IMR-90 (cell line): ENCODE measurements at regions not wholly inside any gene's neighbourhood (a gene's known extent, or its start where the extent isn't known, plus 50 kb on each side); places are given as distances from the start of the nearest gene placed in this dataset.
"Not testable (repeated sequence)": the region's sequence is repeated elsewhere in the genome, so short reads cannot be mapped to it uniquely, and the experiment has no call there.

Experiments used
- ATAC-seq: fragments of 200-7000 bp; cut with Tn5 transposase; 2 replicates; pipeline ENCODE4 v1.9.1; 2020; ENCODE audit warnings: low read depth, mild to moderate bottlenecking, moderate library complexity
- BruUV-seq: library from RNA; stranded (reverse); fragments of 400-500 nt; replicated peaks from 2 replicates; lab custom pipeline; 2021; lab: Mats Ljungman, UMichigan
- CTCF ChIA-PET: fragments of 300-600 bp; formaldehyde crosslinking; extraction: SDS; loops from one replicate; lab custom pipeline; 2021; ENCODE audit warnings: antibody characterized with exemption; lab: Yijun Ruan, JAX
- POLR2A ChIA-PET: fragments of 300-600 bp; sonication (Branson Sonifier 250); formaldehyde crosslinking; loops from one replicate; lab custom pipeline; 2022; ENCODE audit warnings: antibody characterized with exemption; ENCODE audit not compliant: unreplicated experiment; lab: Charles Lee
- DNase-seq: peaks from one replicate; pipeline ENCODE4 v3.0.0; 2013
- H2AFZ ChIP-seq: replicated peaks from 2 replicates; pipeline ENCODE3; 2013; ENCODE audit warnings: low read length, mild to moderate bottlenecking; ENCODE audit not compliant: poor library complexity
- H2AK5ac ChIP-seq: 2 replicates; pipeline ENCODE4 v1.6.1; 2013; ENCODE audit warnings: low read depth, low read length, inconsistent platforms
- H2AK9ac ChIP-seq: replicated peaks from 2 replicates; pipeline ENCODE3; 2013; ENCODE audit warnings: mild to moderate bottlenecking, low read depth, low read length, moderate library complexity; ENCODE audit not compliant: poor library complexity
- H2BK120ac ChIP-seq: 2 replicates; pipeline ENCODE4 v1.6.1; 2013; ENCODE audit warnings: low read depth, low read length, inconsistent platforms
- H2BK15ac ChIP-seq: 3 replicates; pipeline ENCODE4 v1.6.1; 2013; ENCODE audit warnings: low read depth, low read length, inconsistent platforms
- H2BK20ac ChIP-seq: 2 replicates; pipeline ENCODE4 v1.6.1; 2013; ENCODE audit warnings: low read depth, mild to moderate bottlenecking, inconsistent platforms, low read length, moderate library complexity
- H2BK5ac ChIP-seq: 2 replicates; pipeline ENCODE4 v1.6.1; 2013; ENCODE audit warnings: mild to moderate bottlenecking, low read depth, low read length, inconsistent platforms; ENCODE audit not compliant: poor library complexity, severe bottlenecking
- H3K14ac ChIP-seq: replicated peaks from 2 replicates; pipeline ENCODE4 v1.6.1; 2013; ENCODE audit warnings: low read depth, low read length, inconsistent platforms
- H3K18ac ChIP-seq: 2 replicates; pipeline ENCODE4 v1.6.1; 2013; ENCODE audit warnings: low read depth, low read length, control low read depth
- H3K23ac ChIP-seq: 2 replicates; pipeline ENCODE4 v1.6.1; 2013; ENCODE audit warnings: low read depth, low read length, inconsistent platforms
- H3K27ac ChIP-seq: 2 replicates; pipeline ENCODE4 v1.5.1; 2013; ENCODE audit warnings: mild to moderate bottlenecking, control low read depth, low read length; ENCODE audit not compliant: insufficient read depth
- H3K27me3 ChIP-seq: 2 replicates; pipeline ENCODE4 v1.6.1; 2013; ENCODE audit warnings: low read length; ENCODE audit not compliant: control insufficient read depth, insufficient read depth
- H3K36me3 ChIP-seq: 2 replicates; pipeline ENCODE4 v1.6.1; 2013; ENCODE audit warnings: low read length, mixed read lengths; ENCODE audit not compliant: control insufficient read depth, insufficient read depth
- H3K4ac ChIP-seq: 2 replicates; pipeline ENCODE4 v1.6.1; 2013; ENCODE audit warnings: low read depth, low read length, inconsistent platforms
- H3K4me1 ChIP-seq: 2 replicates; pipeline ENCODE4 v1.6.1; 2013; ENCODE audit warnings: low read length, mixed read lengths; ENCODE audit not compliant: control insufficient read depth, insufficient read depth
- H3K4me2 ChIP-seq: 2 replicates; pipeline ENCODE4 v1.6.1; 2013; ENCODE audit warnings: low read depth, mild to moderate bottlenecking, control low read depth, low read length, moderate library complexity
- H3K4me3 ChIP-seq: 2 replicates; pipeline ENCODE4 v1.5.1; 2013; ENCODE audit warnings: low read depth, mild to moderate bottlenecking, control low read depth, low read length, moderate library complexity; ENCODE audit not compliant: insufficient read depth
- H3K56ac ChIP-seq: 2 replicates; pipeline ENCODE4 v1.6.1; 2013; ENCODE audit warnings: low read length, inconsistent platforms; ENCODE audit not compliant: insufficient read depth; ENCODE audit errors: extremely low read depth
- H3K79me1 ChIP-seq, 2 experiments: 2 replicates each; pipeline ENCODE4 v1.6.1; 2013; ENCODE audit warnings: low read length in 2 of 2, inconsistent platforms in 1 of 2, low read depth in 1 of 2
- H3K9ac ChIP-seq: 2 replicates; pipeline ENCODE4 v1.6.1; 2013; ENCODE audit warnings: low read depth, low read length, control low read depth
- H3K9me1 ChIP-seq: 2 replicates; pipeline ENCODE4 v1.6.1; 2013; ENCODE audit warnings: low read length, inconsistent platforms; ENCODE audit not compliant: insufficient read depth
- H3K9me3 ChIP-seq: 2 replicates; pipeline ENCODE4 v1.6.1; 2013; ENCODE audit warnings: low read length; ENCODE audit not compliant: control insufficient read depth, insufficient read depth
- H4K20me1 ChIP-seq: 2 replicates; pipeline ENCODE4 v1.6.1; 2013; ENCODE audit warnings: low read length, inconsistent platforms; ENCODE audit not compliant: insufficient read depth
- H4K5ac ChIP-seq: 2 replicates; pipeline ENCODE4 v1.6.1; 2013; ENCODE audit warnings: mild to moderate bottlenecking, low read depth, low read length, control low read depth
- H4K8ac ChIP-seq, 2 experiments: 2 replicates each; pipeline ENCODE4 v1.6.1; 2013; ENCODE audit warnings: low read depth in 2 of 2, low read length in 2 of 2, control low read depth in 1 of 2, inconsistent platforms in 1 of 2
- H4K91ac ChIP-seq: 2 replicates; pipeline ENCODE4 v1.6.1; 2013; ENCODE audit warnings: low read depth, low read length, inconsistent platforms; ENCODE audit not compliant: insufficient read depth
- BHLHE40 ChIP-seq: fragments of 150-350 bp; IDR thresholded peaks from 2 replicates; pipeline ENCODE4 v1.6.1; 2016; ENCODE audit warnings: mild to moderate bottlenecking, low read depth, low read length
- CEBPB ChIP-seq: IDR thresholded peaks from 2 replicates; pipeline ENCODE4 v1.6.1; 2012; ENCODE audit warnings: low read depth, low read length, improper control_type of control experiment
- CHD1 ChIP-seq: IDR thresholded peaks from 2 replicates; pipeline ENCODE4 v1.6.1; 2012; ENCODE audit warnings: low read depth, low read length, improper control_type of control experiment
- MAZ ChIP-seq: IDR thresholded peaks from 2 replicates; pipeline ENCODE4 v1.6.1; 2012; ENCODE audit warnings: low read depth, mild to moderate bottlenecking, low read length, improper control_type of control experiment, moderate library complexity, borderline replicate concordance
- NFE2L2 ChIP-seq: fragments of 150-350 bp; IDR thresholded peaks from 2 replicates; pipeline ENCODE4 v1.6.1; 2016; ENCODE audit warnings: low read depth, mild to moderate bottlenecking, low read length
- POLR2A ChIP-seq: IDR thresholded peaks from 2 replicates; pipeline ENCODE4 v1.6.1; 2012; ENCODE audit warnings: mild to moderate bottlenecking, low read depth, low read length
- RAD21 ChIP-seq: IDR thresholded peaks from 2 replicates; pipeline ENCODE4 v1.6.1; 2012; ENCODE audit warnings: low read length, improper control_type of control experiment
- WGBS, 2 experiments: methylation state at CpG; one replicate each; pipeline versions ENCODE4 v1.1.5 to v1.1.7; 2013; ENCODE audit warnings: missing lambda C conversion rate in 2 of 2; ENCODE audit not compliant: insufficient read length in 1 of 2; ENCODE audit errors: extremely low coverage in 2 of 2; 5-methylcytosine and 5-hydroxymethylcytosine counted together
- dilution Hi-C: fragments of 300-500 bp; cut with HindIII; formaldehyde crosslinking; loops from one replicate; pipeline ENCODE4 v1.14.3; 2018; ENCODE audit warnings: low sequenced_read_pairs; ENCODE audit not compliant: unreplicated experiment
- in situ Hi-C: fragments of 300-500 bp; cut with MboI; formaldehyde crosslinking; loops from 3 replicates; pipeline ENCODE4 v1.14.3; 2019; ENCODE audit warnings: low sequenced_read_pairs, inconsistent platforms, mixed read lengths
- intact Hi-C: fragments of 100-400 bp; cut with micrococcal nuclease; formaldehyde crosslinking; loops from 2 replicates; pipeline ENCODE4 v1.10.0; 2022

GRCh38 chr4:155062948-155063347 is 145.5 kb upstream of the NPY2R start:
- Histone ChIP-seq H2AFZ (no peak overlapping the region), H2AK9ac (no peak overlapping the region), H3K9me1 (no peaks in the 10 kb centered on the region), H3K36me3 (no peaks in the 10 kb centered on the region), H3K27me3 (no peaks in the 10 kb centered on the region), H3K4me2 (no peak overlapping the region), H4K91ac (no peak overlapping the region), H3K56ac (no peak overlapping the region), H4K8ac (no peak overlapping the region), H3K4me1 (no peaks in the 10 kb centered on the region), H3K27ac (no peak overlapping the region), H2AK5ac (no peak overlapping the region), H2BK15ac (no peak overlapping the region), H4K20me1 (no peaks in the 10 kb centered on the region), H3K79me1 (no peaks in the 10 kb centered on the region), H3K4ac (no peak overlapping the region), H3K9me3 (no peaks in the 10 kb centered on the region), H2BK120ac (no peak overlapping the region), H4K5ac (no peak overlapping the region), H3K14ac (no peak overlapping the region), H2BK20ac (no peak overlapping the region), H2BK5ac (no peak overlapping the region), H3K9ac (no peak overlapping the region), H3K23ac (no peak overlapping the region), H3K18ac (no peak overlapping the region), H3K4me3 (no peak overlapping the region)
- CTCF ChIA-PET: no interaction called here
- no TSS peak for BruUV-seq
- in situ Hi-C loops: no loop called here
- POLR2A ChIA-PET: no interaction called here
- intact Hi-C loops: no loop called here
- dilution Hi-C loops: no loop called here
- no peak for ATAC-seq
- TF ChIP-seq MAZ (no peak), NFE2L2 (no peak), POLR2A (no peak), CEBPB (no peak), RAD21 (no peak), BHLHE40 (no peak), CHD1 (no peak)
- DNase-seq: no peak

- ATAC-seq, H3K36me3 ChIP-seq, BruUV-seq, H3K27ac ChIP-seq, DNase-seq, H3K4me2 ChIP-seq, CTCF ChIA-PET, H3K9ac ChIP-seq, H3K79me1 ChIP-seq, H3K23ac ChIP-seq, dilution Hi-C loops, H2AFZ ChIP-seq, POLR2A ChIA-PET, H4K20me1 ChIP-seq, H3K4me1 ChIP-seq, H2BK15ac ChIP-seq, H3K9me3 ChIP-seq, H4K5ac ChIP-seq, H3K27me3 ChIP-seq, H3K4me3 ChIP-seq, H3K4ac ChIP-seq, H2AK5ac ChIP-seq, H4K91ac ChIP-seq, H3K18ac ChIP-seq, H2BK20ac ChIP-seq, H3K56ac ChIP-seq, H2BK120ac ChIP-seq, in situ Hi-C loops, H3K14ac ChIP-seq, H2BK5ac ChIP-seq, intact Hi-C loops, H2AK9ac ChIP-seq, H4K8ac ChIP-seq, H3K9me1 ChIP-seq: not testable (repeated sequence)
- no CpG with 5 or more reads among the region's 7 CpGs for WGBS, 2 experiments
Observed at GRCh38 chr4:155064934-155065333, 143.5 kb upstream of the NPY2R start.
